GM12892 (cell line): ENCODE measurements at regions not wholly inside any gene's neighbourhood (a gene's known extent, or its start where the extent isn't known, plus 50 kb on each side); places are given as distances from the start of the nearest gene placed in this dataset.

Experiments
- POLR2A ChIP-seq: IDR thresholded peaks from 2 replicates; pipeline ENCODE4 v1.6.1; 2011; ENCODE audit warnings: low read depth, low read length, control low read depth
- TAF1 ChIP-seq: IDR thresholded peaks from 2 replicates; pipeline ENCODE4 v1.6.1; 2011; ENCODE audit warnings: low read depth, mild to moderate bottlenecking, control low read depth, low read length, borderline replicate concordance

GRCh38 chr12:5308996-5309395, 122.9 kb upstream of the NTF3 start:
- TF ChIP-seq POLR2A, result no peak
- no peak for TF ChIP-seq TAF1
